AG09319 (cell line): ENCODE measurements at regions not wholly inside any gene's neighbourhood (a gene's known extent, or its start where the extent isn't known, plus 50 kb on each side); places are given as distances from the start of the nearest gene placed in this dataset.

ENCODE experiments used
- DNase-seq: peaks from one replicate; pipeline ENCODE4 v3.0.0-alpha.2; 2010; ENCODE audit warnings: low read depth; ENCODE audit errors: extremely low read depth
- CTCF ChIP-seq: IDR thresholded peaks from 2 replicates; pipeline ENCODE4 v1.5.1; 2011; ENCODE audit warnings: low read depth, mild to moderate bottlenecking, inconsistent platforms, low read length, moderate library complexity

DNA sequence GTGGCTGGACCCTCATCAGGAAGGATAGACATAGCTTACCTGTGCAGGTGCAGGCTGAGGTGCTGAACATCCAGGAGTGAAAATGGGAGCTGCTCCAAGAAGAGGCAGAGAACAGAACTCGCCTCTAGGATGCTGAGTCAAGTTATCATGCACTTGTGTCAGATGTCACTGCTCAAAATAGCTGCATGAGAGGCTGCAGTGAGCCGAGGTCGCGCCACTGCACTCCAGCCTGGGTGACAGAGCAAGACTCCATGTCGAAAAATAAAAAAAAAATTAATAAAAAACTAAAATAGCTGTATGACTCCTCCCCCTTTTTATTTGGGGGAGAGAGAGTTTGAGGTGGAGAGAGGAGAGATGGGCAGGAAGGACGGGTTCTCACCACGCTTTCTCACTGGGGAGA, 148.8 kb downstream of the FOXL1 start:
- DNase-seq, result no peak
- TF ChIP-seq CTCF, result no peak

DNA sequence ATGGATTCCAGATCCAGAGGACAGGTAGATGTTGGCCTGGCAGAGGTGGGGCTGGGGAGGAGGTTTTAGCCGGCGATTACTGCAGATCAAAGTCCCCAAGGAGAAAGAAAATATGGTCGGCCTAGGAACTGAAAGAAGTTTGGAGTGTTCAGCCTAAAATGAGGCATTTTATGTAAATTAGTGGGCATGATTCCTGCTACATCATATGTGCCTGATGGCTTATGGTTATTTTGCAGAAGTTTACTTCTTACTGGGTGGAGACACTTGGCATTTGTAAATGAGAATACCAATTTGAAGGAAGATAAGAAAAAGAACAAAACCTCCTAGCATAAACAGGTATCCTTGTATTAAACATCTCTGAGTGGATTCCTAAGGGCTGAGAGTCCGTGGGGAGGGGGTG, 149.3 kb downstream of the FOXL1 start:
- TF ChIP-seq CTCF, result no peak
- DNase-seq, result no peak

GRCh38 chr16:86729686-86730085, 151.3 kb downstream of the FOXL1 start:
- TF ChIP-seq CTCF, result no peak
- no peak for DNase-seq

DNA sequence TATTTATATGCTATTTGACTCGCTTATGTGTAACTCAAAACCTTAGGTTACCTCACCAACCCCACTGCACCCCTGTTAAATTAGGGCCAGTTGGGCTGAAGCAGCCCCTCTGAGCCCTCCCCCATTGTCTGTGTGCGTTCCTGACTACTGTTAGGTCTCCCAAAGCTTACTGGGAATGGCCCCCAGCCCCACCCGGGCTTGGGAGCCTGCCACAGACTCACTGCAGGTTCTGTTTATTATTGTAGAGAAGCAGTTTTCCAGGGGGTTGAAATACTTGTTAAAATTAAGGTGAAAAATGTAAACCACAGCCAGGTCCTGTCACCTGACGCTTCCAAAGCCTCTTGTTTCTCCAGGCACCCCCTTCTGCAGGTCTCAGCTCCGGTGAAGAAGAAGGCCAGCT, 151.7 kb downstream of the FOXL1 start:
- TF ChIP-seq CTCF, result no peak
- no peak for DNase-seq

DNA sequence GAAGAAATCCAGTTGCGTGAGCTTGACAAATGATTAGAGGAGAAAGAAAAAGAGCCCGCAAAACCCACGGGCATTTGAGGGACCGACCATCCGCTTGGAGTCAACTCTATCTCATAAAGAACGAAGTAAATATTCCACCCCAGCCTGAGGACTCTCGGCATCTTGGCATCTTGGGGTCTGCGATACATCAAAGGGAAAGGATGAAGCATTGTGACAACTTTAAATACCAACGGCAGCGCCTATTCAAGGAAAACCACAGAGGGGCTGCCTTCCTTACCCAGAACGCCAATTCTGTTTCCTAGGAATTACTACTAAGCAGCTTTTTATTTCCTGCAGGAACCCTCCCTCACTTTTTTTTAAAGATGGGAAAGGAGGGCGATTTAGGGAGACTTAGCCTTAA, 152.2 kb downstream of the FOXL1 start:
- no peak for TF ChIP-seq CTCF
- DNase-seq, result no peak

DNA sequence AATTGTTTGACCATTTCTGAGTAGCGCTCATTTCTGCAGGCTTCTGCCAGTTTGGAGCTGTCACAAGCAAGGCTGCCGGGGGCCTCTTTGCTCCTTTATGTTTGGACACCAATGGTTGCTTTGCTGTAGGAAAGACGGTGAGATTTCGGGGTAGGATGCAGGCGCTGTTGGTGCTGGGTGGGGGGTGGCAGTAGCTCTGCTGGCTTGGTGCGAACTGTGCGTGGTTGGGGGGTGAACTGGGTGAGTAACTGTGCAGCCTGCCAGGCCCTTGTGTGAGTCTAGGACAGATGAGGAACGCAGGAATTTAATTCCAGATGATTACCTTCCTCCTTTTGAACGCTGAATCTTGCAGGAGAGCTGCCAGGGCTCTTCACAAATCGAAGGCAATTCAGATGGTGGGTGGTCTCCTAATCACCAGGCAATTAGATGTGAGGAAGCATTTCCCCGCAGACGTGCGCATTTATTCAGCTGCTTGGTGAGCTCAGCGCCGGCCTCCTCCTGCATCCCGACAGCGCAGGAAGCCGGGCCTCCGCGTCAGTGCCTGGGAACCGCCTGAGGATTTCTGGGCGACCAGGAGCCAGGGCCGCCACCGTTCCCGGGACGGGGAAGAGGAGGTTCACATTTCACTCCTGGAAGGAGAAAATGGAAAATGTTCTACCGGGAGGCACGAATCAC, 154.4 kb downstream of the FOXL1 start:
- no peak for TF ChIP-seq CTCF
- DNase-seq, result no peak

- no peak for DNase-seq
Measured at GRCh38 chr16:86733546-86734254, 155.4 kb downstream of the FOXL1 start.

More at GRCh38 chr16:86733546-86734254, 155.4 kb downstream of the FOXL1 start:
- TF ChIP-seq CTCF, result no peak
